ENCODE measurements at regions not wholly inside any gene's neighbourhood (a gene's known extent, or its start where the extent isn't known, plus 50 kb on each side); places are given as distances from the start of the nearest gene placed in this dataset.

DNA sequence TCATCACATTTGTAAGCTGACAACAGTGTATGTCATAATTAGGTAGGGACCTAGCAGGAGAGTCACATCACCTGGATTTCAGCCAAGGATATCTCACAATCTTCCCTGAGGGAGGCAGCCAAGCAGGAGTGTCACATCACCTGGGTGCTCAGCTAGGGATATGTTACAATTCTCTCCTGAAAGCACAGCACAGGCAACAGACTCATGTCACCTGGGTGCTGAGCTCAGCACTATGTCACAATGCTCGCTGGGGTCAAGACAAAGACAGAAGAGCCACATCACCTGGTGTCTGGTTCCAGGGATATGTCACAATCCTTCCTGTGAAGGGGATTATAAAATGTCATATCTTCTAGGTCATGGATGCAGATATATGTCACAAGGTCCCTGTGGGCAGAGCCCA lies 123.7 kb downstream of the ZNF675 start:
- DNase-seq (ENCODE audit: low spot score) = no peak
- H3K4me3 ChIP-seq (ENCODE audit: low read depth in 1 of 3, low read length in 3 of 3) = no peak overlapping the region
- no peak overlapping the region for H3K27ac ChIP-seq (ENCODE audit: low read depth in 1 of 2, low read length in 2 of 2)
- peaks cover 1 to 13% (median 9%) of the 10 kb centered on the region in 4 donors for H3K9me3 ChIP-seq (ENCODE audit: control insufficient read depth in 4 of 4, low read length in 3 of 4)
- no peaks in the 10 kb centered on the region for H3K36me3 ChIP-seq (ENCODE audit: control insufficient read depth in 4 of 4, insufficient read depth in 3 of 4, low read depth in 1 of 4, low read length in 3 of 4)
- TF ChIP-seq TAF1 (conservative IDR thresholded peaks at IDR 0.05) (no peak), HNF4G (IDR thresholded peaks at IDR 0.05) (no peak), HNF4A (conservative IDR thresholded peaks at IDR 0.05) (no peak), RXRA (IDR thresholded peaks at IDR 0.05) (no peak), GABPA (IDR thresholded peaks at IDR 0.05 in 1 of 2, conservative IDR thresholded peaks at IDR 0.05 in 1 of 2) (no peak), FOXA1 (IDR thresholded peaks at IDR 0.05) (no peak), EGR1 (IDR thresholded peaks at IDR 0.05; ENCODE audit: low read depth in 2 of 2) (no peak), CTCF (IDR thresholded peaks at IDR 0.05; ENCODE audit: low read depth, low read length, missing input control) (no peak), YY1 (IDR thresholded peaks at IDR 0.05) (no peak), SP1 (IDR thresholded peaks at IDR 0.05) (no peak), JUND (IDR thresholded peaks at IDR 0.05) (no peak), NR2F2 (IDR thresholded peaks at IDR 0.05) (no peak)
- TF ChIP-seq, protein P1, sequence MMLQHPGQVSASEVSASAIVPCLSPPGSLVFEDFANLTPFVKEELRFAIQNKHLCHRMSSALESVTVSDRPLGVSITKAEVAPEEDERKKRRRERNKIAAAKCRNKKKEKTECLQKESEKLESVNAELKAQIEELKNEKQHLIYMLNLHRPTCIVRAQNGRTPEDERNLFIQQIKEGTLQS (IDR thresholded peaks at IDR 0.05) = no peak
- H3K9ac ChIP-seq (ENCODE audit: low read depth in 1 of 2, low read length in 2 of 2) = no peak overlapping the region
- H3K4me1 ChIP-seq (ENCODE audit: control insufficient read depth in 4 of 4, insufficient read depth in 4 of 4, low read length in 3 of 4) = no peaks in the 10 kb centered on the region
- no peaks in the 10 kb centered on the region for H3K27me3 ChIP-seq (ENCODE audit: control insufficient read depth in 4 of 4, insufficient read depth in 4 of 4, low read length in 3 of 4)
- 72% methylated on average over 1 of the region's 1 CpG for WGBS

DNA sequence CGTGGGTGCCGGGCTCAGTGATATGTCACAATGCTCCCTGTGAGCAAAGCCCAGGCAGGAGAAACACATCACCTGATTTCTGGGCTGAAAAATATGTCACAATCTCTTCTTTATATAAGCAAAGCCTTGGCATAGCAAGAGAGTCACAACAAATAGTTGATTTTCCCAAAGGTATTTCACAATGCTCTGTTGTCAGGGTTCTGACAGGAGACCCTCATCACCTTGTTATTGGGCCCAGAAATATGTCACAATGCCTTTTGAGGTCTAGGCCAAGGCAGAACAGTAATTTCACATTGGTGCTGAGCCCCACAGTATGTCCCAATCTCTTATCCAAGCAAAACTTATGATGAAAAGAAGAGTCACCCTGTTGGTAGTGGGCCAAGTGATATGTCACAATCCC lies 125.7 kb downstream of the ZNF675 start:
- DNase-seq (ENCODE audit: low spot score) = no peak
- no peaks in the 10 kb centered on the region for H3K4me1 ChIP-seq (ENCODE audit: control insufficient read depth in 4 of 4, insufficient read depth in 4 of 4, low read length in 3 of 4)
- H3K27me3 ChIP-seq (ENCODE audit: control insufficient read depth in 4 of 4, insufficient read depth in 4 of 4, low read length in 3 of 4) = no peaks in the 10 kb centered on the region
- 83% methylated on average over 2 of the region's 2 CpGs for WGBS
- no peaks in the 10 kb centered on the region for H3K36me3 ChIP-seq (ENCODE audit: control insufficient read depth in 4 of 4, insufficient read depth in 3 of 4, low read depth in 1 of 4, low read length in 3 of 4)
- no peak overlapping the region for H3K9ac ChIP-seq (ENCODE audit: low read depth in 1 of 2, low read length in 2 of 2)
- H3K9me3 ChIP-seq (ENCODE audit: control insufficient read depth in 4 of 4, low read length in 3 of 4) = peaks cover 0 to 16% (median 7%) of the 10 kb centered on the region in 4 donors
- TF ChIP-seq REST (IDR thresholded peaks at IDR 0.05) (no peak), NR2F2 (IDR thresholded peaks at IDR 0.05) (no peak), RAD21 (IDR thresholded peaks at IDR 0.05) (no peak)
- H3K27ac ChIP-seq (ENCODE audit: low read depth in 1 of 2, low read length in 2 of 2) = no peak overlapping the region
- no peak overlapping the region for H3K4me3 ChIP-seq (ENCODE audit: low read depth in 1 of 3, low read length in 3 of 3)

All from liver (tissue), 8 donors.